HepG2 (cell line): ENCODE measurements at regions not wholly inside any gene's neighbourhood (a gene's known extent, or its start where the extent isn't known, plus 50 kb on each side); places are given as distances from the start of the nearest gene placed in this dataset.

Experiments used
- ATAC-seq: fragments of 200-7000 bp; cut with Tn5 transposase; 3 replicates; pipeline ENCODE4 v1.9.1; 2020; ENCODE audit warnings: mild to moderate bottlenecking, moderate library complexity
- BruUV-seq: library from RNA; stranded (reverse); fragments of 400-500 nt; replicated peaks from 2 replicates; lab custom pipeline; 2021; lab: Mats Ljungman, UMichigan
- CTCF ChIA-PET: fragments of 300-600 bp; formaldehyde crosslinking; extraction: SDS; loops from one replicate; lab custom pipeline; 2021; ENCODE audit warnings: low total read pairs, inconsistent platforms, low intra/inter-chr PET ratio; lab: Yijun Ruan, JAX
- POLR2A ChIA-PET: fragments of 350-600 bp; sonication (Branson Sonifier 250); formaldehyde crosslinking; loops from one replicate; lab custom pipeline; 2020; ENCODE audit warnings: antibody characterized with exemption, inconsistent platforms; lab: Yijun Ruan, JAX
- DNase-seq: peaks from one replicate; pipeline ENCODE4 v3.0.0-alpha.2; 2015; ENCODE audit warnings: low spot score
- FAIRE-seq: peaks from 3 replicates; lab custom pipeline; 2011; peaks lifted over from hg19 to GRCh38; lab: Jason Lieb, UNC
- H2AFZ ChIP-seq: one replicate; pipeline ENCODE4 v1.6.1; 2011; ENCODE audit warnings: low read length, inconsistent platforms
- H3K27ac ChIP-seq: fragments of 300-600 bp; 3 replicates; pipeline ENCODE4 v1.8.0; 2011; ENCODE audit warnings: mixed run types, mild to moderate bottlenecking, mixed read lengths, low read length, inconsistent platforms; ENCODE audit not compliant: insufficient read depth; ENCODE audit errors: extremely low read length
- H3K27me3 ChIP-seq, 2 experiments: fragments of 200-600 bp in 1 of 2; 2 replicates in 1 of 2; 3 replicates in 1 of 2; pipeline versions ENCODE4 v1.6.0 to v1.8.0; 2011; ENCODE audit warnings: low read length in 2 of 2, mild to moderate bottlenecking in 2 of 2, moderate library complexity in 2 of 2, inconsistent platforms in 1 of 2; ENCODE audit not compliant: insufficient read depth in 2 of 2, control insufficient read depth in 1 of 2
- H3K36me3 ChIP-seq, 2 experiments: fragments of 200-600 bp in 1 of 2; replicated peaks in 1 of 2; 2 replicates in 1 of 2; 3 replicates in 1 of 2; pipeline versions ENCODE4 v1.5.1 to v1.8.0; 2011; ENCODE audit warnings: low read length in 2 of 2, inconsistent platforms in 1 of 2; ENCODE audit not compliant: insufficient read depth in 2 of 2, control insufficient read depth in 1 of 2
- H3K4me1 ChIP-seq: 2 replicates; pipeline ENCODE4 v1.5.1; 2012; ENCODE audit warnings: low read length, inconsistent platforms; ENCODE audit not compliant: insufficient read depth
- H3K4me2 ChIP-seq: 2 replicates; pipeline ENCODE4 v1.6.0; 2011; ENCODE audit warnings: low read depth, low read length, inconsistent platforms
- H3K4me3 ChIP-seq, 3 experiments: fragments of 200-600 bp in 1 of 3; sonication (generic), shearing (Covaris generic) in 1 of 3; replicated peaks in 1 of 3; 2 replicates each; pipeline ENCODE4 v1.5.1; 2011 to 2016; ENCODE audit warnings: low read length in 3 of 3, inconsistent platforms in 2 of 3, low read depth in 2 of 3, mild to moderate bottlenecking in 2 of 3, control low read depth in 1 of 3, mixed read lengths in 1 of 3; ENCODE audit not compliant: insufficient read depth in 1 of 3
- H3K79me2 ChIP-seq: one replicate; pipeline ENCODE4 v1.6.1; 2011; ENCODE audit warnings: low read length, inconsistent platforms; ENCODE audit not compliant: insufficient read depth
- H3K9ac ChIP-seq: 2 replicates; pipeline ENCODE4 v1.6.0; 2011; ENCODE audit warnings: mild to moderate bottlenecking, low read depth, low read length, inconsistent platforms; ENCODE audit not compliant: insufficient read depth
- H3K9me3 ChIP-seq: 2 replicates; pipeline ENCODE4 v1.5.1; 2012; ENCODE audit warnings: mild to moderate bottlenecking, low read length
- H4K20me1 ChIP-seq: 2 replicates; pipeline ENCODE4 v1.6.0; 2011; ENCODE audit warnings: inconsistent platforms, mild to moderate bottlenecking, low read length, moderate library complexity; ENCODE audit not compliant: insufficient read depth
- EP300 ChIP-seq, 3 experiments: sonication (generic) in 1 of 3; formaldehyde crosslinking in 1 of 3; IDR thresholded peaks; 2 replicates each; pipeline versions ENCODE4 v1.5.1 to v1.6.1; 2011 to 2020; ENCODE audit warnings: low read depth in 2 of 3, low read length in 2 of 3, borderline replicate concordance in 1 of 3, improper control_type of control experiment in 1 of 3, mild to moderate bottlenecking in 1 of 3, missing genetic modification reagents in 1 of 3, moderate library complexity in 1 of 3
- SIX4 ChIP-seq: sonication (generic); formaldehyde crosslinking; IDR thresholded peaks from 2 replicates; pipeline ENCODE4 v1.4.0; 2020; ENCODE audit warnings: missing genetic modification reagents
- SMARCC2 ChIP-seq: fragments of 450-650 bp; IDR thresholded peaks from 2 replicates; pipeline ENCODE4 v1.6.1; 2017; ENCODE audit warnings: antibody characterized with exemption, mild to moderate bottlenecking
- TCF7L2 ChIP-seq: IDR thresholded peaks from 2 replicates; pipeline ENCODE4 v1.6.1; 2011; ENCODE audit warnings: mild to moderate bottlenecking, low read depth, low read length, moderate library complexity
- XBP1 ChIP-seq: sonication (generic); formaldehyde crosslinking; IDR thresholded peaks from 2 replicates; pipeline ENCODE4 v1.5.0; 2020; ENCODE audit warnings: missing genetic modification reagents
- ZKSCAN1 ChIP-seq: fragments of 150-350 bp; IDR thresholded peaks from 2 replicates; pipeline ENCODE4 v1.6.1; 2014; ENCODE audit warnings: low read length
- ZNF180 ChIP-seq: sonication (generic); formaldehyde crosslinking; IDR thresholded peaks from 2 replicates; pipeline ENCODE4 v1.4.0; 2020; ENCODE audit warnings: low read depth, missing genetic modification reagents, borderline replicate concordance
- ZNF20 ChIP-seq: sonication (generic); formaldehyde crosslinking; IDR thresholded peaks from 2 replicates; pipeline ENCODE4 v1.4.0; 2020; ENCODE audit warnings: mild to moderate bottlenecking, moderate library complexity, missing genetic modification reagents
- ZNF274 ChIP-seq: sonication (generic); formaldehyde crosslinking; IDR thresholded peaks from 2 replicates; pipeline ENCODE4 v1.5.1; 2020; ENCODE audit warnings: mild to moderate bottlenecking, missing genetic modification reagents
- ZNF441 ChIP-seq: sonication (generic); formaldehyde crosslinking; IDR thresholded peaks from 2 replicates; pipeline ENCODE4 v1.7.0; 2021; ENCODE audit warnings: missing genetic modification reagents, borderline replicate concordance
- ZNF562 ChIP-seq: sonication (generic); formaldehyde crosslinking; IDR thresholded peaks from 2 replicates; pipeline ENCODE4 v1.8.0; 2022; ENCODE audit warnings: missing genetic modification reagents, borderline replicate concordance
- ZNF572 ChIP-seq: sonication (generic); formaldehyde crosslinking; IDR thresholded peaks from 2 replicates; pipeline ENCODE4 v1.5.1; 2020; ENCODE audit warnings: mild to moderate bottlenecking, missing genetic modification reagents
- ZNF589 ChIP-seq: sonication (generic); formaldehyde crosslinking; conservative IDR thresholded peaks from 2 replicates; pipeline ENCODE4 v1.8.0; 2022; ENCODE audit warnings: mild to moderate bottlenecking, moderate library complexity, missing genetic modification reagents
- ZNF709 ChIP-seq: sonication (generic); formaldehyde crosslinking; IDR thresholded peaks from 2 replicates; pipeline ENCODE4 v1.5.0; 2020; ENCODE audit warnings: mild to moderate bottlenecking, missing genetic modification reagents
- ZNF737 ChIP-seq: sonication (generic); formaldehyde crosslinking; IDR thresholded peaks from 2 replicates; pipeline ENCODE4 v1.5.0; 2020; ENCODE audit warnings: missing genetic modification reagents, mild to moderate bottlenecking, borderline replicate concordance
- WGBS: methylation state at CpG from one replicate; pipeline ENCODE4 v1.1.6; 2017; ENCODE audit warnings: low lambda C conversion rate; 5-methylcytosine and 5-hydroxymethylcytosine counted together
- in situ Hi-C: cut with HindIII; loops from 2 replicates; pipeline ENCODE4 v1.10.0; 2017; ENCODE audit warnings: low pct_unique_long_range_greater_than_20kb; ENCODE audit not compliant: extremely low pct_ligation_motif_present
- intact Hi-C: fragments of 100-400 bp; cut with micrococcal nuclease; formaldehyde crosslinking; loops from one replicate; pipeline ENCODE4 v1.10.0; 2022; ENCODE audit not compliant: unreplicated experiment
- TF ChIP-seq, protein P1 (sequence below), 2 experiments: IDR thresholded peaks; 2 replicates each; pipeline ENCODE4 v1.6.1; 2011 to 2012; ENCODE audit warnings: low read length in 2 of 2, borderline replicate concordance in 1 of 2, low read depth in 1 of 2, mild to moderate bottlenecking in 1 of 2, moderate library complexity in 1 of 2
- TF ChIP-seq, protein P2 (sequence below): sonication (generic); formaldehyde crosslinking; IDR thresholded peaks from 2 replicates; pipeline ENCODE4 v1.4.0; 2020; ENCODE audit warnings: missing genetic modification reagents

DNA sequence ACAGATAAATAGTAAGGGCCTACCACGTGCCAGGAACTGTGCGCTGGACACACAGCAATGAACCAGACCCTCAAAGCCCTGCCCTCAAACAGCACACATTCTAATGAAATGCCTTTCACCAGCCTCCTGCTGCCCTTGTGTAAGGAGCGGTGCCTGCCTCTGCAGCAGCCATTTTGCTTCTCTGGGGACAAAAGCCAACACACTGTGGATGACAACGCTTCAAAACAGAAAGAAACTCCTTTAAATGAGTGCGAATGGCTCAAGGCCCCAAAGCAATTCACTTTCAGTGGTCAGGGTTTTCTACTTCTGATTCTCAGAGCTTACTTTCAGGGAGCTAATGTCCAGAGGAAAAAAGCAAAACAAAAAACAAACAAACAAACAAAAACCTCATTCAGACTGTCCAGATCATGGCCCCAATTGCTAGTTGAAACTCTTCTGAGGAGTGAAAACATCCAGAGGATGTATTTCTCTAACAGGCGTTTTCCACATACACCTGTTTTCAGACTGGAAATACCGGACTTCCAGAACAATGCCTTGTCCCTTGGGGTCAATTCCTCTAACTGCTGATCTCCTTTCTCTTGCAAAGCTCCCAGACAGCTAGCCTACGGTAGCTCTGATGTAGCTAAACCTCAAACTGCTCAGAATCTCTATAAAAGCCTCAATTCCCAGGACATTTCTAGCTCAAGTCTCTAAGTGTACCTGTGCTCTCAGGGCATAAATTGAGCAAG is 323.3 kb upstream of the ZNF521 start:
- no peak for FAIRE-seq
- POLR2A ChIA-PET, result no interaction called here
- BruUV-seq, result no TSS peak
- no peak for TF ChIP-seq ZNF441 (CRISPR knock-in tag)
- no peak for TF ChIP-seq ZNF709 (CRISPR knock-in tag)
- no peak for TF ChIP-seq ZNF180 (CRISPR knock-in tag)
- TF ChIP-seq SIX4 (CRISPR knock-in tag), result no peak
- TF ChIP-seq ZNF737 (CRISPR knock-in tag), result no peak
- TF ChIP-seq TCF7L2, result no peak
- no peak for TF ChIP-seq ZKSCAN1
- TF ChIP-seq, protein P1, sequence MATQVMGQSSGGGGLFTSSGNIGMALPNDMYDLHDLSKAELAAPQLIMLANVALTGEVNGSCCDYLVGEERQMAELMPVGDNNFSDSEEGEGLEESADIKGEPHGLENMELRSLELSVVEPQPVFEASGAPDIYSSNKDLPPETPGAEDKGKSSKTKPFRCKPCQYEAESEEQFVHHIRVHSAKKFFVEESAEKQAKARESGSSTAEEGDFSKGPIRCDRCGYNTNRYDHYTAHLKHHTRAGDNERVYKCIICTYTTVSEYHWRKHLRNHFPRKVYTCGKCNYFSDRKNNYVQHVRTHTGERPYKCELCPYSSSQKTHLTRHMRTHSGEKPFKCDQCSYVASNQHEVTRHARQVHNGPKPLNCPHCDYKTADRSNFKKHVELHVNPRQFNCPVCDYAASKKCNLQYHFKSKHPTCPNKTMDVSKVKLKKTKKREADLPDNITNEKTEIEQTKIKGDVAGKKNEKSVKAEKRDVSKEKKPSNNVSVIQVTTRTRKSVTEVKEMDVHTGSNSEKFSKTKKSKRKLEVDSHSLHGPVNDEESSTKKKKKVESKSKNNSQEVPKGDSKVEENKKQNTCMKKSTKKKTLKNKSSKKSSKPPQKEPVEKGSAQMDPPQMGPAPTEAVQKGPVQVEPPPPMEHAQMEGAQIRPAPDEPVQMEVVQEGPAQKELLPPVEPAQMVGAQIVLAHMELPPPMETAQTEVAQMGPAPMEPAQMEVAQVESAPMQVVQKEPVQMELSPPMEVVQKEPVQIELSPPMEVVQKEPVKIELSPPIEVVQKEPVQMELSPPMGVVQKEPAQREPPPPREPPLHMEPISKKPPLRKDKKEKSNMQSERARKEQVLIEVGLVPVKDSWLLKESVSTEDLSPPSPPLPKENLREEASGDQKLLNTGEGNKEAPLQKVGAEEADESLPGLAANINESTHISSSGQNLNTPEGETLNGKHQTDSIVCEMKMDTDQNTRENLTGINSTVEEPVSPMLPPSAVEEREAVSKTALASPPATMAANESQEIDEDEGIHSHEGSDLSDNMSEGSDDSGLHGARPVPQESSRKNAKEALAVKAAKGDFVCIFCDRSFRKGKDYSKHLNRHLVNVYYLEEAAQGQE (IDR thresholded peaks at IDR 0.05; ENCODE audit: borderline replicate concordance in 1 of 2, low read depth in 1 of 2, low read length in 2 of 2), result no peak
- no peak for TF ChIP-seq ZNF562
- no peak for TF ChIP-seq ZNF20
- no peak for TF ChIP-seq EP300 (IDR thresholded peaks at IDR 0.05; ENCODE audit: low read depth in 2 of 2, low read length in 2 of 2)
- TF ChIP-seq EP300 (CRISPR knock-in tag; IDR thresholded peaks at IDR 0.05; ENCODE audit: borderline replicate concordance), result no peak
- TF ChIP-seq XBP1, result no peak
- TF ChIP-seq, protein P2, sequence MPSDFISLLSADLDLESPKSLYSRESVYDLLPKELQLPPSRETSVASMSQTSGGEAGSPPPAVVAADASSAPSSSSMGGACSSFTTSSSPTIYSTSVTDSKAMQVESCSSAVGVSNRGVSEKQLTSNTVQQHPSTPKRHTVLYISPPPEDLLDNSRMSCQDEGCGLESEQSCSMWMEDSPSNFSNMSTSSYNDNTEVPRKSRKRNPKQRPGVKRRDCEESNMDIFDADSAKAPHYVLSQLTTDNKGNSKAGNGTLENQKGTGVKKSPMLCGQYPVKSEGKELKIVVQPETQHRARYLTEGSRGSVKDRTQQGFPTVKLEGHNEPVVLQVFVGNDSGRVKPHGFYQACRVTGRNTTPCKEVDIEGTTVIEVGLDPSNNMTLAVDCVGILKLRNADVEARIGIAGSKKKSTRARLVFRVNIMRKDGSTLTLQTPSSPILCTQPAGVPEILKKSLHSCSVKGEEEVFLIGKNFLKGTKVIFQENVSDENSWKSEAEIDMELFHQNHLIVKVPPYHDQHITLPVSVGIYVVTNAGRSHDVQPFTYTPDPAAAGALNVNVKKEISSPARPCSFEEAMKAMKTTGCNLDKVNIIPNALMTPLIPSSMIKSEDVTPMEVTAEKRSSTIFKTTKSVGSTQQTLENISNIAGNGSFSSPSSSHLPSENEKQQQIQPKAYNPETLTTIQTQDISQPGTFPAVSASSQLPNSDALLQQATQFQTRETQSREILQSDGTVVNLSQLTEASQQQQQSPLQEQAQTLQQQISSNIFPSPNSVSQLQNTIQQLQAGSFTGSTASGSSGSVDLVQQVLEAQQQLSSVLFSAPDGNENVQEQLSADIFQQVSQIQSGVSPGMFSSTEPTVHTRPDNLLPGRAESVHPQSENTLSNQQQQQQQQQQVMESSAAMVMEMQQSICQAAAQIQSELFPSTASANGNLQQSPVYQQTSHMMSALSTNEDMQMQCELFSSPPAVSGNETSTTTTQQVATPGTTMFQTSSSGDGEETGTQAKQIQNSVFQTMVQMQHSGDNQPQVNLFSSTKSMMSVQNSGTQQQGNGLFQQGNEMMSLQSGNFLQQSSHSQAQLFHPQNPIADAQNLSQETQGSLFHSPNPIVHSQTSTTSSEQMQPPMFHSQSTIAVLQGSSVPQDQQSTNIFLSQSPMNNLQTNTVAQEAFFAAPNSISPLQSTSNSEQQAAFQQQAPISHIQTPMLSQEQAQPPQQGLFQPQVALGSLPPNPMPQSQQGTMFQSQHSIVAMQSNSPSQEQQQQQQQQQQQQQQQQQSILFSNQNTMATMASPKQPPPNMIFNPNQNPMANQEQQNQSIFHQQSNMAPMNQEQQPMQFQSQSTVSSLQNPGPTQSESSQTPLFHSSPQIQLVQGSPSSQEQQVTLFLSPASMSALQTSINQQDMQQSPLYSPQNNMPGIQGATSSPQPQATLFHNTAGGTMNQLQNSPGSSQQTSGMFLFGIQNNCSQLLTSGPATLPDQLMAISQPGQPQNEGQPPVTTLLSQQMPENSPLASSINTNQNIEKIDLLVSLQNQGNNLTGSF (CRISPR knock-in tag), result no peak
- TF ChIP-seq ZNF572 (CRISPR knock-in tag), result no peak
- TF ChIP-seq ZNF274, result no peak
- no peak for TF ChIP-seq ZNF589
- TF ChIP-seq SMARCC2, result no peak

More for the DNA sequence above, 323.3 kb upstream of the ZNF521 start:
- H2AFZ ChIP-seq, result no peak overlapping the region
- no peak overlapping the region for H3K4me3 ChIP-seq
- WGBS, result 13% methylated on average over 8 of the region's 8 CpGs
- DNase-seq (no peak), ATAC-seq (no peak)
- H3K36me3 ChIP-seq, result no peaks in the 10 kb centered on the region
- H3K4me2 ChIP-seq, result no peak overlapping the region
- no peaks in the 10 kb centered on the region for H3K79me2 ChIP-seq
- H3K27me3 ChIP-seq, result no peaks in the 10 kb centered on the region
- in situ Hi-C loops (no loop called here), intact Hi-C loops (no loop called here)
- no peaks in the 10 kb centered on the region for H3K4me1 ChIP-seq
- no peaks in the 10 kb centered on the region for H4K20me1 ChIP-seq
- no peaks in the 10 kb centered on the region; the same call in 1 of the 2 replicates for H3K9me3 ChIP-seq
- no peak overlapping the region for H3K9ac ChIP-seq
- no peak overlapping the region for H3K27ac ChIP-seq
- CTCF ChIA-PET, result no interaction called here
